Cardiac muscle cell (in vitro differentiated cells and primary cell): ENCODE measurements at regions not wholly inside any gene's neighbourhood (a gene's known extent, or its start where the extent isn't known, plus 50 kb on each side); places are given as distances from the start of the nearest gene placed in this dataset.

Experiments used
- DNase-seq, 2 donors: peaks; one replicate each; pipeline versions ENCODE4 v3.0.0 to v3.0.0-alpha.2; 2010 to 2017; ENCODE audit warnings: low read depth in 1 of 2, low spot score in 1 of 2
- H3K27ac ChIP-seq: fragments of 200-600 bp; sonication (generic); 2 replicates; pipeline ENCODE4 v1.5.1; 2016
- H3K27me3 ChIP-seq: fragments of 200-600 bp; sonication (generic); 2 replicates; pipeline ENCODE4 v1.6.0; 2016; ENCODE audit warnings: control low read depth
- H3K36me3 ChIP-seq: fragments of 200-600 bp; sonication (generic); 2 replicates; pipeline ENCODE4 v1.5.1; 2016; ENCODE audit warnings: control low read depth
- H3K4me1 ChIP-seq: fragments of 200-600 bp; sonication (generic); 2 replicates; pipeline ENCODE4 v1.8.1; 2017; ENCODE audit warnings: low read depth, mild to moderate bottlenecking, mixed run types
- H3K4me3 ChIP-seq: fragments of 200-600 bp; sonication (generic); 2 replicates; pipeline ENCODE4 v1.5.1; 2016; ENCODE audit warnings: mild to moderate bottlenecking
- H3K9me3 ChIP-seq: fragments of 200-600 bp; sonication (generic); 2 replicates; pipeline ENCODE4 v1.5.1; 2017; ENCODE audit warnings: low read depth, mild to moderate bottlenecking, control low read depth
- CTCF ChIP-seq: IDR thresholded peaks from 2 replicates; pipeline ENCODE4 v1.5.1; 2012; ENCODE audit warnings: low read depth, mild to moderate bottlenecking, low read length

GRCh38 chr6:19734519-19734918 is 102.7 kb upstream of the ID4 start:
- no peaks in the 10 kb centered on the region for H3K27me3 ChIP-seq
- no peak overlapping the region for H3K4me3 ChIP-seq
- DNase-seq: peak in 1 of 2 donors; percentile 50
- H3K9me3 ChIP-seq: peaks cover 3% of the 10 kb centered on the region
- TF ChIP-seq CTCF: no peak
- no peaks in the 10 kb centered on the region for H3K36me3 ChIP-seq
- H3K4me1 ChIP-seq: no peaks in the 10 kb centered on the region
- no peak overlapping the region for H3K27ac ChIP-seq

DNA sequence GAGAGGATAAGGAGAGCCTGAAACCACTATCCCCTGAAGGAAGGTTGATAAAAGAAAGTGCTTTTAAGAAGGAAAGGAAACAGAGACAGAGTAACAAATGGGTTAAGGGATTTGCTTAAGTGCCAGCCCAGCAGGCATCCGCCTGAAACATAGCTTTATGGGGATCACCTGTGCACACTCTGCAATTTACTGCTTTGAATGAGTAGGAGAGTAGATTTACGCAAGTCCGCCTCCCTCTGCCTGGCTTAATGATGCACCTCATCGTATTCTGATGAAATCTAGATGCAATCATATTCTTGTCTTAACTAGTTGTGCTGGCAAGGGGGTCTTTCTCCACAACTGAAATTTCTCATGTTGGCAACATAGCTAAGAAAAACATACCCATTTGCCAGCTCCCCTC is 101.1 kb upstream of the ID4 start:
- no peaks in the 10 kb centered on the region for H3K27me3 ChIP-seq
- H3K9me3 ChIP-seq: no peaks in the 10 kb centered on the region
- no peak for TF ChIP-seq CTCF
- H3K27ac ChIP-seq: no peak overlapping the region
- no peaks in the 10 kb centered on the region for H3K36me3 ChIP-seq
- DNase-seq: no peak
- no peaks in the 10 kb centered on the region for H3K4me1 ChIP-seq
- H3K4me3 ChIP-seq: no peak overlapping the region

GRCh38 chr6:19738010-19738409 is 99.2 kb upstream of the ID4 start:
- H3K36me3 ChIP-seq: no peaks in the 10 kb centered on the region
- TF ChIP-seq CTCF: no peak
- H3K4me1 ChIP-seq: no peaks in the 10 kb centered on the region
- H3K9me3 ChIP-seq: no peaks in the 10 kb centered on the region
- DNase-seq: no peak
- H3K27me3 ChIP-seq: no peaks in the 10 kb centered on the region
- H3K4me3 ChIP-seq: no peak overlapping the region
- no peak overlapping the region for H3K27ac ChIP-seq

DNA sequence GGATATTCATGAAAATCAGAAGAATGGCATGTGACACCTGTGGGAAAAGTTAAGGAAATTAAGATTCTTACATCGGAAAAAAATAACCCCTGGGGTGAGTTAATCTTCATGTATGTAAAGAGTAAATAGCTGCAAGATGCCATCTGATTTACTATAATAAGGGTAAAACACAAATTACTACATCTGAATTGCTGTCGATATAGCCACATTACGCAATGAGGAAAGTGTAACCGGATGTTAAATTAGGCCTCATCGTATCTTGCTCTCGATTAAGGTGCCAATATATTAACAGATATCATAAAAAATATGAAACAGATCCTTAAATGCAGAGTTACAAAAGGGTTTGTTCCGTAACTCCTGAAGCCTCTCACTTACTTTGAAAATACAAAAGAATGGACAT is 87.4 kb upstream of the ID4 start:
- Histone ChIP-seq H3K27me3 (no peaks in the 10 kb centered on the region), H3K4me1 (no peaks in the 10 kb centered on the region), H3K27ac (no peak overlapping the region), H3K4me3 (no peak overlapping the region), H3K36me3 (no peaks in the 10 kb centered on the region), H3K9me3 (no peaks in the 10 kb centered on the region)
- TF ChIP-seq CTCF: no peak
- DNase-seq: no peak

- Histone ChIP-seq H3K27me3 (no peaks in the 10 kb centered on the region), H3K27ac (no peak overlapping the region), H3K4me1 (peaks cover 5% of the 10 kb centered on the region), H3K9me3 (no peaks in the 10 kb centered on the region), H3K36me3 (no peaks in the 10 kb centered on the region), H3K4me3 (no peak overlapping the region)
- TF ChIP-seq CTCF: no peak
- DNase-seq: no peak
Measured at GRCh38 chr6:19752746-19753145, 84.4 kb upstream of the ID4 start.

- Histone ChIP-seq H3K27me3 (no peaks in the 10 kb centered on the region), H3K36me3 (no peaks in the 10 kb centered on the region), H3K27ac (no peak overlapping the region), H3K9me3 (no peaks in the 10 kb centered on the region), H3K4me1 (peaks cover 5% of the 10 kb centered on the region), H3K4me3 (no peak overlapping the region)
- no peak for TF ChIP-seq CTCF
- DNase-seq: no peak
Measured at GRCh38 chr6:19753826-19754225, 83.3 kb upstream of the ID4 start.
